ENCODE measurements at regions not wholly inside any gene's neighbourhood (a gene's known extent, or its start where the extent isn't known, plus 50 kb on each side); places are given as distances from the start of the nearest gene placed in this dataset.

DNA sequence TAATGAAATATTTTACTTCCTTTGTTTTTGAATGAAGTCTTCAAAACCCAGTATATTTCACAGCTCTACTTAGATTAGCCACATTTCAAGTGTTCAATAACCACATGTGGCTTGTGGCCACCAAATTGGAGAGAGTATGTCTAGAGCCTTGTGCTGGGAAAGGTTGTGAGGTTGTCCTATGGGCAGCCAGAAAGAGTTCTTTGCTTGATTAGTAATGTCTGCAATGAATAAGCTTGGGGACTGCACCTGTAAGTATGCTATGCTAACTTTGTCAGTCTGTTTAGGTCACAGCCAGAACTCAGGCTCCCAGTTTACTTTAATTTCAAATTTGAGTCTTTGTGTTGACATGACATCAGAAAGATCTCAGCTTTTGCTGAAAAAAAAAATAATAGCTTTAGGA is 294.9 kb upstream of the SOX14 start:
- no peak for TF ChIP-seq CTCF (IDR thresholded peaks at IDR 0.05; ENCODE audit: low read depth, low read length)
- H3K36me3 ChIP-seq = no peaks in the 10 kb centered on the region
- H3K9me3 ChIP-seq (ENCODE audit: severe bottlenecking) = peaks cover 2% of the 10 kb centered on the region

DNA sequence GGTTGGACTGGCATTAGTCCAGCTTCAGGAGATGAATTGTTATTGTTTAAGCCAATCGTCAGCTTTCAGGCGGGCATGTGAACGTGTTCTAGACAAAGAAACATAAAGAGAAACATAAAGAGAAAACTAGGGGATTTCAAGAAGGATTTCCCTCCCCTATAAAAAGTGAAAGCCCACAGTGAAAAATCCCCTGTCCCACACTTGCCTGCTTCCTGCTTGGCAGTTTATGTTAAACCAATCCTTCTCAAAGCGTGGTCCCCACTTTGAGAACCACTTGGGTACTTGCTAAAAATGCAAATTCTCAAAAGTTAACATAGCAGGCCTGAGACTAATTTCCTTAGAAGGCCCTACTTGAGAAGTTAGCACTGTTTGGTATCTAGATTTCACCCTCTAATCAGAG is 293.0 kb upstream of the SOX14 start:
- no peak for TF ChIP-seq CTCF (IDR thresholded peaks at IDR 0.05; ENCODE audit: low read depth, low read length)
- H3K4me3 ChIP-seq (ENCODE audit: low read depth, low read length) = no peak overlapping the region
- H3K9me3 ChIP-seq (ENCODE audit: severe bottlenecking) = no peaks in the 10 kb centered on the region
- H3K36me3 ChIP-seq = no peaks in the 10 kb centered on the region
- no peak overlapping the region for H3K27ac ChIP-seq
- no peaks in the 10 kb centered on the region for H3K27me3 ChIP-seq (ENCODE audit: insufficient read depth, low read depth, severe bottlenecking)
- no peak for DNase-seq

More for the DNA sequence above, 294.9 kb upstream of the SOX14 start:
- no peak overlapping the region for H3K27ac ChIP-seq
- H3K27me3 ChIP-seq (ENCODE audit: insufficient read depth, low read depth, severe bottlenecking) = no peaks in the 10 kb centered on the region
- no peak for DNase-seq
- no peak overlapping the region for H3K4me3 ChIP-seq (ENCODE audit: low read depth, low read length)

DNA sequence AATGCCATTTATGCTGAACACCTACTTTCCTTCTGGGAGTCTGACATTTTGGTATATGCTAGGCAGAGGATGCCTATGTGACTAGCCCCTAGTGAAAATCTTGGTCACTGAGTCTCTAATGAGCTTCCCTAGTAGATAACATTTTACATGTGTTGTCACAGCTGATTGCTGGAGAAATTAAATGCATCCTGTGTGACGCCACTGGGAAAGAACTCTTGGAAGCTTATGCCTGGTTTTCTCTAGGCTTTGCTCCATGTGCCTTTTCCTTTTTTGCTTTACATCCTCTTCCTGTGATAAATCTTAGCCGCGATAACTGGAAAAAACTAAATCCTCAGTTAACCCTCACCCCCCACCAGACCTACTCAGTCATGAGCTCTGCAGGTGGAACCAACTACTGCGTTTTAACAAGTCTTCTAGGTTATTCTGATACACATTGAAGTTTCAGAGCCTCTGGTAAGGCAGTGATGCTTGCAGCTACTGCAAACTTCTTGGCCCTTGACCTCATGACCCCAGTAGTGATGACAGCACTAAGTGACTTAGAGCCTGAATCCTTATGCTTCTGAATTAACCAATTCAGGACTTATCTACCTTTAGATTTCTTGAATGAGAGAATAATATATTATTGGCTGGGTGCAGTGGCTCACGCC is 292.4 kb upstream of the SOX14 start:
- no peak for DNase-seq
- no peaks in the 10 kb centered on the region for H3K36me3 ChIP-seq
- no peaks in the 10 kb centered on the region for H3K9me3 ChIP-seq (ENCODE audit: severe bottlenecking)
- H3K27ac ChIP-seq = no peak overlapping the region
- no peaks in the 10 kb centered on the region for H3K27me3 ChIP-seq (ENCODE audit: insufficient read depth, low read depth, severe bottlenecking)
- no peak for TF ChIP-seq CTCF (IDR thresholded peaks at IDR 0.05; ENCODE audit: low read depth, low read length)
- no peak overlapping the region for H3K4me3 ChIP-seq (ENCODE audit: low read depth, low read length)

- no peak overlapping the region for H3K27ac ChIP-seq
- DNase-seq = peak; percentile 36
- H3K36me3 ChIP-seq = no peaks in the 10 kb centered on the region
- no peak overlapping the region for H3K4me3 ChIP-seq (ENCODE audit: low read depth, low read length)
- no peaks in the 10 kb centered on the region for H3K9me3 ChIP-seq (ENCODE audit: severe bottlenecking)
- no peak for TF ChIP-seq CTCF (IDR thresholded peaks at IDR 0.05; ENCODE audit: low read depth, low read length)
- no peaks in the 10 kb centered on the region for H3K27me3 ChIP-seq (ENCODE audit: insufficient read depth, low read depth, severe bottlenecking)
These were observed 286.5 kb upstream of the SOX14 start for GRCh38 chr3:137477614-137478013.

GRCh38 chr3:137509354-137510045 is 254.6 kb upstream of the SOX14 start:
- H3K27me3 ChIP-seq (ENCODE audit: insufficient read depth, low read depth, severe bottlenecking) = no peaks in the 10 kb centered on the region
- peak overlapping the region; percentile 67 for H3K27ac ChIP-seq
- DNase-seq = peak; percentile 87
- peak overlapping the region; percentile 47 for H3K4me3 ChIP-seq (ENCODE audit: low read depth, low read length)
- no peaks in the 10 kb centered on the region for H3K9me3 ChIP-seq (ENCODE audit: severe bottlenecking)
- no peaks in the 10 kb centered on the region for H3K36me3 ChIP-seq
- TF ChIP-seq CTCF (IDR thresholded peaks at IDR 0.05; ENCODE audit: low read depth, low read length) = no peak
